ENCODE measurements at regions not wholly inside any gene's neighbourhood (a gene's known extent, or its start where the extent isn't known, plus 50 kb on each side); places are given as distances from the start of the nearest gene placed in this dataset.
A peak's percentile ranks its signal among the peaks of the same experiment; 100 is the strongest.

DNA sequence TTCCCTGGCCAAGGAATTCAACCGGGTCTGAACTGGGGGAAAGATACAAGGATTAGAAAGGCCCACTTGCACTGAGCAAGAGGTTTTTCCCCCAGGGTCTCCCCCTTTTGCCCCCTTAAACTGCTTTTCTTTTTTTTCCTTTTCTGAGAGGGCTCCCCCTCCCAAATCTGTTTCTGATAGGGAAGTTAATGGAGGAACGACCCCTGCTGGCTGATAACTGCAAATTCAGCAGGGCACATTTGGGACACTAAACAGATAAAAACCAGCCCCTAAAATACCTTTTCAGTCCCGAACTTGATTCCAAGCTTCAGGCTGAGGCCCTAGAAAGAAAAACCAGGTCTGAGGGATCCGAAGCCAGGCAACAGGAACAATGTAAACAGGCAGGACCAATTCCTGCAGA, 1012.4 kb upstream of the CRIM1 start:
- TF ChIP-seq, protein P1, sequence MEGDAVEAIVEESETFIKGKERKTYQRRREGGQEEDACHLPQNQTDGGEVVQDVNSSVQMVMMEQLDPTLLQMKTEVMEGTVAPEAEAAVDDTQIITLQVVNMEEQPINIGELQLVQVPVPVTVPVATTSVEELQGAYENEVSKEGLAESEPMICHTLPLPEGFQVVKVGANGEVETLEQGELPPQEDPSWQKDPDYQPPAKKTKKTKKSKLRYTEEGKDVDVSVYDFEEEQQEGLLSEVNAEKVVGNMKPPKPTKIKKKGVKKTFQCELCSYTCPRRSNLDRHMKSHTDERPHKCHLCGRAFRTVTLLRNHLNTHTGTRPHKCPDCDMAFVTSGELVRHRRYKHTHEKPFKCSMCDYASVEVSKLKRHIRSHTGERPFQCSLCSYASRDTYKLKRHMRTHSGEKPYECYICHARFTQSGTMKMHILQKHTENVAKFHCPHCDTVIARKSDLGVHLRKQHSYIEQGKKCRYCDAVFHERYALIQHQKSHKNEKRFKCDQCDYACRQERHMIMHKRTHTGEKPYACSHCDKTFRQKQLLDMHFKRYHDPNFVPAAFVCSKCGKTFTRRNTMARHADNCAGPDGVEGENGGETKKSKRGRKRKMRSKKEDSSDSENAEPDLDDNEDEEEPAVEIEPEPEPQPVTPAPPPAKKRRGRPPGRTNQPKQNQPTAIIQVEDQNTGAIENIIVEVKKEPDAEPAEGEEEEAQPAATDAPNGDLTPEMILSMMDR (IDR thresholded peaks at IDR 0.05), result peak; percentile 58
- no peak for TF ChIP-seq EZH2phosphoT487 (IDR thresholded peaks at IDR 0.05)

Measured in neural progenitor cell (in vitro differentiated cells).